PC-9 (cell line): ENCODE measurements at regions not wholly inside any gene's neighbourhood (a gene's known extent, or its start where the extent isn't known, plus 50 kb on each side); places are given as distances from the start of the nearest gene placed in this dataset.

ENCODE experiments used
- BruUV-seq: library from RNA; stranded (reverse); fragments of 400-500 nt; replicated peaks from 2 replicates; lab custom pipeline; 2021; lab: Mats Ljungman, UMichigan
- CTCF ChIA-PET: fragments of 300-600 bp; sonication (Branson Sonifier 250); formaldehyde crosslinking; loops from one replicate; lab custom pipeline; 2022; ENCODE audit warnings: antibody characterized with exemption; lab: Charles Lee
- POLR2A ChIA-PET: fragments of 300-600 bp; sonication (Branson Sonifier 250); formaldehyde crosslinking; loops from one replicate; lab custom pipeline; 2022; ENCODE audit warnings: antibody characterized with exemption; ENCODE audit not compliant: unreplicated experiment; lab: Charles Lee
- DNase-seq, 2 experiments: peaks; one replicate each; pipeline versions ENCODE4 v3.0.0 to v3.0.0-alpha.2; 2015 to 2022; ENCODE audit warnings: mixed read lengths in 1 of 2
- H2AFZ ChIP-seq: fragments of 200-600 bp; sonication (generic); 2 replicates; pipeline ENCODE4 v1.8.1; 2017; ENCODE audit warnings: antibody characterized with exemption
- H3F3A ChIP-seq: fragments of 200-600 bp; sonication (generic); 2 replicates; pipeline ENCODE4 v1.8.1; 2017; ENCODE audit warnings: antibody characterized with exemption, mild to moderate bottlenecking, low read depth; ENCODE audit not compliant: insufficient read depth
- H3K27ac ChIP-seq: fragments of 200-600 bp; sonication (generic); 2 replicates; pipeline ENCODE4 v1.6.1; 2016; ENCODE audit warnings: mixed run types
- H3K27me3 ChIP-seq: fragments of 200-600 bp; sonication (generic); 2 replicates; pipeline ENCODE4 v1.6.1; 2016; ENCODE audit warnings: low read depth, mixed run types; ENCODE audit not compliant: insufficient read depth
- H3K36me3 ChIP-seq: fragments of 200-600 bp; sonication (generic); 2 replicates; pipeline ENCODE4 v1.6.1; 2016; ENCODE audit warnings: low read depth, mixed run types
- H3K4me1 ChIP-seq: fragments of 200-600 bp; sonication (generic); replicated peaks from 2 replicates; pipeline ENCODE4 v1.6.1; 2016; ENCODE audit warnings: mixed run types; ENCODE audit not compliant: insufficient read depth
- H3K4me2 ChIP-seq: fragments of 200-600 bp; sonication (generic); 2 replicates; pipeline ENCODE4 v1.6.1; 2017; ENCODE audit warnings: mixed run types
- H3K4me3 ChIP-seq: fragments of 200-600 bp; sonication (generic); 2 replicates; pipeline ENCODE4 v1.6.1; 2016; ENCODE audit warnings: mixed run types
- H3K79me2 ChIP-seq: fragments of 200-600 bp; sonication (generic); 2 replicates; pipeline ENCODE4 v1.6.1; 2017; ENCODE audit warnings: low read depth, mixed run types
- H3K9me2 ChIP-seq: fragments of 200-600 bp; sonication (generic); 2 replicates; pipeline ENCODE4 v1.8.1; 2017; ENCODE audit warnings: mild to moderate bottlenecking; ENCODE audit not compliant: insufficient read depth
- H3K9me3 ChIP-seq: fragments of 200-600 bp; sonication (generic); 2 replicates; pipeline ENCODE4 v1.8.1; 2016; ENCODE audit warnings: low read depth; ENCODE audit not compliant: insufficient read depth
- H4K20me1 ChIP-seq: fragments of 200-600 bp; sonication (generic); 2 replicates; pipeline ENCODE4 v1.8.1; 2017; ENCODE audit not compliant: insufficient read depth
- EZH2 ChIP-seq: fragments of 200-600 bp; sonication (generic); IDR thresholded peaks from 2 replicates; pipeline ENCODE4 v1.8.0; 2017; ENCODE audit warnings: antibody characterized with exemption, low read depth
- intact Hi-C: fragments of 100-400 bp; cut with micrococcal nuclease; formaldehyde crosslinking; loops from one replicate; pipeline ENCODE4 v1.10.0; 2022; ENCODE audit not compliant: unreplicated experiment
- TF ChIP-seq, protein P1 (sequence below): fragments of 200-600 bp; sonication (generic); conservative IDR thresholded peaks from 2 replicates; pipeline ENCODE4 v1.6.1; 2017; ENCODE audit warnings: mixed run types, antibody characterized with exemption, mild to moderate bottlenecking, moderate library complexity

DNA sequence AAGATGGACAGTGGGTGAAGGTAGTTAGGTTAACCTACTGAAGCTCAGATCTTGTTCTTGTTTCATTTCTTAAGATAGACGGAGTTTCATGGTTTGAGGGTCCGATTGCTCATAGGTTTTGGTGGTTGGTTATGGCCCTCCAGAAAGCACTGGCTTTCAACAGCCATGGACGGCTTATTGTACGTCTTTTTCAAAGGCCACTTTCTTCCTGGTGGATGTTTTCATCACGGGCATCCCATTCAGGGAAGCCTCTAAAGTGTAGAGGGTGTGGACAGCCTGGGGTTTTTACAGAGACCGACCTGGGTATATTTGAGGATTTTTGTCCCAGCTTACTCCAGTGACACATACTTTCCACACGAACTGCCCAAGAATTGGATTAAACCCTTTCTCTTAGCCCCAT lies 132.7 kb upstream of the ONECUT1 start:
- ChIA-PET CTCF (no interaction called here), POLR2A (no interaction called here)
- Histone ChIP-seq H3F3A (no peaks in the 10 kb centered on the region), H3K9me3 (no peaks in the 10 kb centered on the region), H3K4me2 (no peak overlapping the region), H3K79me2 (no peaks in the 10 kb centered on the region), H3K4me3 (no peak overlapping the region), H4K20me1 (no peaks in the 10 kb centered on the region), H3K27ac (no peak overlapping the region), H3K9me2 (no peaks in the 10 kb centered on the region), H2AFZ (no peak overlapping the region), H3K36me3 (no peaks in the 10 kb centered on the region), H3K27me3 (peaks cover 16% of the 10 kb centered on the region; the same call in 1 of the 2 replicates), H3K4me1 (no peaks in the 10 kb centered on the region)
- TF ChIP-seq EZH2: no peak
- TF ChIP-seq, protein P1, sequence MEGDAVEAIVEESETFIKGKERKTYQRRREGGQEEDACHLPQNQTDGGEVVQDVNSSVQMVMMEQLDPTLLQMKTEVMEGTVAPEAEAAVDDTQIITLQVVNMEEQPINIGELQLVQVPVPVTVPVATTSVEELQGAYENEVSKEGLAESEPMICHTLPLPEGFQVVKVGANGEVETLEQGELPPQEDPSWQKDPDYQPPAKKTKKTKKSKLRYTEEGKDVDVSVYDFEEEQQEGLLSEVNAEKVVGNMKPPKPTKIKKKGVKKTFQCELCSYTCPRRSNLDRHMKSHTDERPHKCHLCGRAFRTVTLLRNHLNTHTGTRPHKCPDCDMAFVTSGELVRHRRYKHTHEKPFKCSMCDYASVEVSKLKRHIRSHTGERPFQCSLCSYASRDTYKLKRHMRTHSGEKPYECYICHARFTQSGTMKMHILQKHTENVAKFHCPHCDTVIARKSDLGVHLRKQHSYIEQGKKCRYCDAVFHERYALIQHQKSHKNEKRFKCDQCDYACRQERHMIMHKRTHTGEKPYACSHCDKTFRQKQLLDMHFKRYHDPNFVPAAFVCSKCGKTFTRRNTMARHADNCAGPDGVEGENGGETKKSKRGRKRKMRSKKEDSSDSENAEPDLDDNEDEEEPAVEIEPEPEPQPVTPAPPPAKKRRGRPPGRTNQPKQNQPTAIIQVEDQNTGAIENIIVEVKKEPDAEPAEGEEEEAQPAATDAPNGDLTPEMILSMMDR: no peak
- intact Hi-C loops: no loop called here
- no TSS peak for BruUV-seq
- DNase-seq: no peak

DNA sequence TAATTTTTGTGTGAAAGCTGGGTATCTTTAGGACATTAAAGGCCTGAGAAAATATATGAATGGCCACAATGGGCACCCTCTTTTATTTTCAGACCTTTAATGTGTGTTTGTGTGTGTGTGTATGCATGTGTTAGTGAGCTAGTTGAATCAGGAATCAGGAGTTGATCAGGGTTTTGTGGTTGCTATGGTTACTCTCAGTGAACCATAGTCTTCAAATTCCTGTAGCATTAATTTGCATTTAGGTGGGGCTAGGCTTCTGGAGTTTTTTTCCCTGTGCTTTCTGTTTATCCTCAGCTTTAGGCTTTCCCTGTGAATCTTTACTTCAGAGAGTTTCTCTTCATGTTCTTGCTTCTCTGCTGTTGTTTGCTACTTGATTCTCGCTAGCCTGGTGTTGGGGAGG lies 122.0 kb upstream of the ONECUT1 start:
- POLR2A ChIA-PET: no interaction called here
- Histone ChIP-seq H3K27ac (no peak overlapping the region), H3F3A (no peaks in the 10 kb centered on the region), H3K27me3 (peaks cover 10% of the 10 kb centered on the region), H4K20me1 (no peaks in the 10 kb centered on the region), H3K79me2 (no peaks in the 10 kb centered on the region), H3K4me2 (no peak overlapping the region), H3K4me3 (no peak overlapping the region), H2AFZ (no peak overlapping the region), H3K9me3 (no peaks in the 10 kb centered on the region), H3K36me3 (no peaks in the 10 kb centered on the region), H3K4me1 (no peaks in the 10 kb centered on the region), H3K9me2 (no peaks in the 10 kb centered on the region)
- intact Hi-C loops: no loop called here
- CTCF ChIA-PET: no interaction called here
- no peak for DNase-seq
- no TSS peak for BruUV-seq
- TF ChIP-seq, protein P1: no peak
- TF ChIP-seq EZH2: no peak

- H3K36me3 ChIP-seq: no peaks in the 10 kb centered on the region
- H3K79me2 ChIP-seq: no peaks in the 10 kb centered on the region
- no TSS peak for BruUV-seq
- H3K4me2 ChIP-seq: no peak overlapping the region
- TF ChIP-seq, protein P1: no peak
- TF ChIP-seq EZH2: no peak
- no peak overlapping the region for H3K27ac ChIP-seq
- DNase-seq: no peak
- H3K4me1 ChIP-seq: no peaks in the 10 kb centered on the region
- H3K9me3 ChIP-seq: no peaks in the 10 kb centered on the region
- H4K20me1 ChIP-seq: no peaks in the 10 kb centered on the region
- H3K4me3 ChIP-seq: no peak overlapping the region
- H3K27me3 ChIP-seq: no peaks in the 10 kb centered on the region
- H3K9me2 ChIP-seq: no peaks in the 10 kb centered on the region
- no peaks in the 10 kb centered on the region for H3F3A ChIP-seq
- POLR2A ChIA-PET: no interaction called here
- CTCF ChIA-PET: no interaction called here
- H2AFZ ChIP-seq: no peak overlapping the region
- intact Hi-C loops: no loop called here
These were observed 103.2 kb upstream of the ONECUT1 start for GRCh38 chr15:52893338-52893737.
